Smooth muscle cell (in vitro differentiated cells): ENCODE measurements at regions not wholly inside any gene's neighbourhood (a gene's known extent, or its start where the extent isn't known, plus 50 kb on each side); places are given as distances from the start of the nearest gene placed in this dataset.

Source experiments
- DNase-seq: peaks from one replicate; lab custom pipeline; 2025; ENCODE audit not compliant: unreplicated experiment; lab: John Stamatoyannopoulos, UW
- H2AFZ ChIP-seq: fragments of 200-600 bp; sonication (generic); 2 replicates; pipeline ENCODE4 v1.6.0; 2016; ENCODE audit warnings: antibody characterized with exemption, low read depth, mild to moderate bottlenecking
- H3F3A ChIP-seq: fragments of 200-600 bp; sonication (generic); 2 replicates; pipeline ENCODE4 v1.6.0; 2017; ENCODE audit warnings: antibody characterized with exemption, low read depth
- H3K27ac ChIP-seq: fragments of 200-600 bp; sonication (generic); 2 replicates; pipeline ENCODE4 v1.5.1; 2016; ENCODE audit warnings: low read depth, mild to moderate bottlenecking
- H3K27me3 ChIP-seq: fragments of 200-600 bp; sonication (generic); 2 replicates; pipeline ENCODE4 v1.6.1; 2016; ENCODE audit warnings: low read depth, mild to moderate bottlenecking
- H3K36me3 ChIP-seq: fragments of 200-600 bp; sonication (generic); 2 replicates; pipeline ENCODE4 v1.5.1; 2016; ENCODE audit warnings: low read depth
- H3K4me1 ChIP-seq: fragments of 200-600 bp; sonication (generic); 2 replicates; pipeline ENCODE4 v1.5.1; 2016; ENCODE audit warnings: low read depth
- H3K4me2 ChIP-seq: fragments of 200-600 bp; sonication (generic); 2 replicates; pipeline ENCODE4 v1.6.0; 2016; ENCODE audit warnings: mild to moderate bottlenecking
- H3K4me3 ChIP-seq: fragments of 200-600 bp; sonication (generic); 2 replicates; pipeline ENCODE4 v1.5.1; 2016; ENCODE audit warnings: mild to moderate bottlenecking
- H3K79me2 ChIP-seq: fragments of 200-600 bp; sonication (generic); 2 replicates; pipeline ENCODE4 v1.6.0; 2016; ENCODE audit warnings: low read depth, mild to moderate bottlenecking
- H3K9ac ChIP-seq: fragments of 200-600 bp; sonication (generic); 2 replicates; pipeline ENCODE4 v1.6.0; 2016; ENCODE audit warnings: low read depth
- H3K9me3 ChIP-seq: fragments of 200-600 bp; sonication (generic); replicated peaks from 2 replicates; pipeline ENCODE4 v1.5.1; 2016; ENCODE audit warnings: low read depth
- H4K20me1 ChIP-seq: fragments of 200-600 bp; sonication (generic); 2 replicates; pipeline ENCODE4 v1.6.0; 2016; ENCODE audit warnings: low read depth
- CTCF ChIP-seq: fragments of 200-600 bp; sonication (generic); IDR thresholded peaks from 2 replicates; pipeline ENCODE4 v1.5.1; 2017; ENCODE audit warnings: borderline replicate concordance, mild to moderate bottlenecking, antibody characterized with exemption; ENCODE audit not compliant: insufficient read depth, poor library complexity, severe bottlenecking
- WGBS: methylation state at CpG from one replicate; pipeline ENCODE4 v1.1.7; 2016; ENCODE audit warnings: low lambda C conversion rate; 5-methylcytosine and 5-hydroxymethylcytosine counted together

DNA sequence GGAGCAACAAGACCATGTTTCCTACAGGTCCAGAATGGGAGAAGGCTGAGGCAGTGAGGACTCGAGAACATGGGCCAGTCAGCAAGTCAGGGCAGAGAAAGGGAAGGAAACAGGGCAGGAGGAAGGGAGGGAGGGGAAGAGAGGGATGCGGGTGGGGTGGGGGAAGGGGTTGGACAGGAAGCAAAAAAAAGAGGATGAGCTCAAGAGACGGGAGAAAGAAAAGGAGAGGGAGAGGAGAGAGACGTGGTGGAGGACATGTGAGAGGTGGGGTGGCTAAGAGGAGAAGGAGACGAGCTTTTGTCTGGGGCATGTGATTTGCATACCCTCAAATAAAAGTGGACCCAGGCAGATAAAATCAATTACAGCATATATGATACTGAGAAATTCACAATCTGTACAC is 389.5 kb upstream of the B3GAT1 start:
- no peak overlapping the region for H2AFZ ChIP-seq
- no peak for DNase-seq
- H3K79me2 ChIP-seq = no peaks in the 10 kb centered on the region
- 31% methylated on average over 4 of the region's 5 CpGs for WGBS
- no peak for TF ChIP-seq CTCF
- no peaks in the 10 kb centered on the region for H3K36me3 ChIP-seq
- H3K27ac ChIP-seq = no peak overlapping the region
- H4K20me1 ChIP-seq = no peaks in the 10 kb centered on the region
- H3K27me3 ChIP-seq = peaks cover 10% of the 10 kb centered on the region
- H3F3A ChIP-seq = no peaks in the 10 kb centered on the region
- H3K9me3 ChIP-seq = no peaks in the 10 kb centered on the region
- H3K9ac ChIP-seq = no peak overlapping the region
- H3K4me1 ChIP-seq = peaks cover 13% of the 10 kb centered on the region
- no peak overlapping the region for H3K4me3 ChIP-seq
- H3K4me2 ChIP-seq = no peak overlapping the region

- H3K4me1 ChIP-seq = peaks cover 13% of the 10 kb centered on the region
- WGBS = 89% methylated on average over 11 of the region's 11 CpGs
- H3K4me3 ChIP-seq = no peak overlapping the region
- DNase-seq = no peak
- H3K27ac ChIP-seq = no peak overlapping the region
- H3K27me3 ChIP-seq = peaks cover 2% of the 10 kb centered on the region
- H3K36me3 ChIP-seq = no peaks in the 10 kb centered on the region
- H3K4me2 ChIP-seq = no peak overlapping the region
- H3K9ac ChIP-seq = no peak overlapping the region
- H3K9me3 ChIP-seq = no peaks in the 10 kb centered on the region
- H2AFZ ChIP-seq = no peak overlapping the region
- H3F3A ChIP-seq = no peaks in the 10 kb centered on the region
- H4K20me1 ChIP-seq = no peaks in the 10 kb centered on the region
- TF ChIP-seq CTCF = no peak
- H3K79me2 ChIP-seq = no peaks in the 10 kb centered on the region
Measured at GRCh38 chr11:134800826-134801225, 388.8 kb upstream of the B3GAT1 start.

DNA sequence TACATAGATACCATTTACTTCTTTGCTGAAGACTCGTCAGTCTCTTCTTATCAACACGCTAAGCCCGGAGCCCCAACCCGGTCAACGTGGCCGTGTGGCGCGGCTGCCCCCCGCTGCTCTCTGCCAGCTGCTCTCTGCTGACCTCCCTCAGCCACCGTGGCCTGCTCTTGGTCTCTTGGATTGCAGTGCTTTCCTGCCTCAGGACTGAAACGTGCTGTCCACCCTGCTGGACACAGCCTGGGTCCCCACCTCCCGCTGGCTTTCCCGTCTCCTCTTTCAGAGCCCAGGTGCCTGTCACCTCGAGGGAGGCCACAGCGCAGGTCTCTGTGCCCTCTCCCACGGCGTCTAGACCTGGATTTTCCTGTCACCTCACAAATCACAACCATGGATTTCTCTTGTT is 388.1 kb upstream of the B3GAT1 start:
- TF ChIP-seq CTCF = no peak
- DNase-seq = no peak
- Histone ChIP-seq H3K79me2 (no peaks in the 10 kb centered on the region), H3K27ac (no peak overlapping the region), H3K27me3 (no peaks in the 10 kb centered on the region), H4K20me1 (no peaks in the 10 kb centered on the region), H2AFZ (no peak overlapping the region), H3K9me3 (no peaks in the 10 kb centered on the region), H3K4me3 (no peak overlapping the region), H3K4me1 (peaks cover 13% of the 10 kb centered on the region), H3F3A (no peaks in the 10 kb centered on the region), H3K36me3 (no peaks in the 10 kb centered on the region), H3K4me2 (no peak overlapping the region), H3K9ac (no peak overlapping the region)
- 94% methylated on average over 17 of the region's 17 CpGs for WGBS

DNA sequence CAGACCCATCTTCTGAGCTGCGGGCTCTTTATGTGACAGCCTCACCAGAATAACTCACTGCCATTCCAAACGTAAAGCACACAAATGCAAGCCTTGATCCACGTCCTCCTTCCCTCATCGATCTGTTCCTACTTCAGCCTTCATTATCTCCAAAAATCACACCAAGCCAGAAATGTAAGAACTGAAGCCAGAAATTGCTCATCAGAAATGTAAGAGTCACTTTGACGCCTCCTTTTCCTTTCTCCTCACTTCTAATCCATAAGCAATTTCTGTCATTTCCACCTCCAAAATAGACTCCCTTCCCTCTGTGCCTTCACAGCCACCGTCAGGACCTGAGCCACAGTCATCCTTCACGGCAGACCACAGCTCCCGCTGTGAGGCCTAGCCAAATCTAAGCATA is 387.3 kb upstream of the B3GAT1 start:
- Histone ChIP-seq H3K36me3 (no peaks in the 10 kb centered on the region), H3K4me3 (no peak overlapping the region), H3K79me2 (no peaks in the 10 kb centered on the region), H3K27me3 (no peaks in the 10 kb centered on the region), H3F3A (no peaks in the 10 kb centered on the region), H3K9me3 (no peaks in the 10 kb centered on the region), H3K4me1 (peaks cover 13% of the 10 kb centered on the region), H4K20me1 (no peaks in the 10 kb centered on the region), H3K9ac (no peak overlapping the region), H3K27ac (no peak overlapping the region), H3K4me2 (no peak overlapping the region), H2AFZ (no peak overlapping the region)
- TF ChIP-seq CTCF = no peak
- DNase-seq = no peak
- 92% methylated on average over 7 of the region's 8 CpGs for WGBS
